NCI-H524 (cell line): ENCODE measurements at regions not wholly inside any gene's neighbourhood (a gene's known extent, or its start where the extent isn't known, plus 50 kb on each side); places are given as distances from the start of the nearest gene placed in this dataset.

Experiments used
- DNase-seq, 2 experiments: peaks; one replicate each; lab custom pipeline; 2025; lab: John Stamatoyannopoulos, UW

DNA sequence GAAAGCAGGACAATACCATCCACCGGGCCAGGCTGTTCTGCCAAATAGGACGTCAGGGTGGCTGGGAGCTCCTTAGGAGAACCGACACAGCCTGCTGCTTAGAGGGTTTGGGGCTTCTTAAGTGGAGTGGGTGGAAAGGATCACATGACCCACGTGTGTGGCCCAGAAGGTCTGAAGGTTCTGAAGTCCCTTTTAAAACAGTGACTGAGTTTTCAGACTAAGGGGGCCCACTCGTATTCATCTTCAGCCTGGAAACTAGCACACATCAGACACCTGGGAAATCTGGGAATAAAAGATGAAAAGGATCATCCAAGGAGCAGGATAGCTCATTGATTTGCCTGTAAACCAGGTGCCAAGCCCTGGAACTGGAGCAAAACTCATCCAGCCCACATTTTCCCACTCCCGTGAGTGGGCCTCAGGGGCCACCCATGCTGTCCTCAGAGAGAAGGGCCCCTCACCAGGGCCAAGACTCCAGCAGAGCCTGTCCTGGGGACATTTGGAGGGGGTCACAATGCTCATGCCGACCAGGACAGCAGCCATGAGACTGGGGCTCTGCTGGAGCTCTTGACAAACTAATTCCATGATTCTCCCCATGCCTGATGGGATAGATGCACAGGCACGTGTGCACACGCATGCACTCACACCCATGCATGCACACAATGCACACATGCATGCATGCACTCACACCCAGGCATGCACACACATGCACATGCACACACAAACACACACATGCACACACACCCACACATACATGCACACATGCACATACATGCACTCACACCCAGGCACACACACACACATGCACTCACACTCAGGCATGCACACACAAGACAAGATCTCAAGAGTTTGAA lies 168.8 kb upstream of the PPP2R2D start:
- no peak for DNase-seq

GRCh38 chr10:131732631-131733127 lies 168.1 kb upstream of the PPP2R2D start:
- DNase-seq, result no peak

- no peak for DNase-seq
Measured at GRCh38 chr10:131733596-131733995, 167.2 kb upstream of the PPP2R2D start.

DNA sequence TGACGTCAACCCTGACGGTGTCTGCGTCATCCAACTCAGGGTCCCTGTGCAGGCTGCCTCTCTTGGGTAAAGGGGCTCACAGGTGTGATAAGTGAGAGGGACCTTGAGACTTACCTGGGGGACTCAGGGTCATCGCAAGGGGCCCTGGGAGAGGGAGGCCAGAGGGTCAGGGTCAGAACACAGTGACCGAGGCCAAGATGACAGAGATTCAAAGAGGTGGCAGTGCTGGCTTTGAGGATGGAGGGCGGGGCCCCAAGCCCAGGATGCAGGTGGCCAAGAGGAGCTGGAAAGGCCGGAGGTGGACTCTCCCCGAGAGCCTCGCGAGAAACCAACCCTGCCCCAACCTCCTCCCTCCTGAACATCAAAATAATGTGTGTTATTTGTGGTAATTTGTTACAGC lies 165.2 kb upstream of the PPP2R2D start:
- no peak for DNase-seq

GRCh38 chr10:131736321-131736980 lies 164.4 kb upstream of the PPP2R2D start:
- no peak for DNase-seq

DNA sequence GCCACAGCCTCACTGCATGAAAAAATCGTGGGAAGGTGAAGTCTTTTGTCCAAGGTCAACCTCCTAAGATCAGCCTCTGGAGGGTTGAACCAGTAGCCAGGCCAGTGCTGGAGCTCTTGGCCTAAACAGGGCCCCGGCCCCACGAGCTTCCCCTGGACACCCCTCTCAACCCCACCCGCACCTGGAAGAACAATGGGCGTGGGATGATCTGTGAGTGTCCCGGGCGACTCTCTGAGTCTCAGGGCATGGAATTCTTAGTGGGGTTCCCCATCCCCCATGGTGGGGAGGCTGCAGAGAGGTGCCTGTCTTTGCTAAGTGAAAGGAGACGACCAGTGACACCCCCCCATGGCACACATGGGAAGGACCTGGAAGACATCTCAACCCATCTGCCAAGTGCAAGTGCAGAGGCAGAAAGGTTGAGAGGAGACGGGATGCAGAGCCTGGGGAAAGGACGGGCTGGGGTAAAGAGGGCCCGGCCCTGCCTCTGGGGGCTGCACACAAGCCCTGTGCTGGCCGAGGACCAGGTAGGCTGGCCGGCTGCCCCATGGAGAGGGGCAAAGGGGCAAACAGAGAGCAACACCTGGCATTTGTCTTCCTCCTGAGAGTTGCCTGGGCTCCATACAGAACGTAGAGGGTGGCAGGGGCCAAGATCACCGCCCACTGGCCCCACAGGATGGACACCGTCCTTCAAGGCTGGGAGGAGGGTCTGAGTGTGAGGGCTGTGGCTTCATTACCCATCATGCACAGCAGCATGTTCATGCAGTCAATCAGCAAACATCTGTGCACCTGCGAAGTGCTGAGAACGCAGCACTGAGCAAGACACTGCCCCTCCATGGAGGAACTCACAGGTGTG lies 163.0 kb upstream of the PPP2R2D start:
- DNase-seq, result no peak

GRCh38 chr10:131738396-131738735 lies 162.4 kb upstream of the PPP2R2D start:
- no peak for DNase-seq

DNA sequence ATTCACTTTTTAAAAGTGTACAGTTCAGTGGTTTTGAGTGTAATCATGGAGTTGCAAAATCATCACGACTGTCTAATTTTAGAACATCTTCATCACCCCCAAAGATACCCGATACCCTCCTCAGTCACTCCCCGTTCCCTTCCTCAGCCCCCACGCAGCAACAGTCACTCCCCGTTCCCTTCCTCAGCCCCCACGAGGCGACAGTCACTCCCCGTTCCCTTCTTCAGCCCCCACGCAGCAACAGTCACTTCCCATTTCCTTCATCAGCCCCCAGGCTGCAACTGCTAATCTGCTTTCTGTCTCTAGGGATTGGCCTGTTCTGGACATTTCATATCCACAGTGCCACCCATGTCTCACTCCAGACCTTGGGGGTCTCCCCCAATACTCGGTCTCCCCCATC lies 161.6 kb upstream of the PPP2R2D start:
- DNase-seq, result no peak

DNA sequence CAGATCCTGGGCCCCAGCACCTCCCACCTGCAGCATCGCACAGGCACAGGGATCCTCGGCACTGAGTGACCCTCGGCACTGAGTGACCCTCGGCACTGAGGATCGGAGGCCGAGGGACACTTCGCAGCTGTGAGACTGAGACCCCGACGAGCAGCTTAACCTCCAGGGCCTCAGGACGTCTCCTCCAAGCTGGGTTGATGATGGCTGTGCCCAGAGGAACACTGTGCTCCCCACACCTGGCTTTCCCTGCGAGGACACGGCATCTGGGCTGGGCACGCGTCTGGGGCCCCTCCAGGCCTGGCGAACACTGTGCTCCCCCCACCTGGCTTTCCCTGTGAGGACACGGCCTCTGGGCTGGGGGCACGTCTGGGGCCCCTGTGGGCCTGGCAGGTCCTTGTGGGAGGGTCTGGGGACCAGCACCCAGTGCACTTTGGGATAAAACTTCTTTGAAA lies 158.3 kb upstream of the PPP2R2D start:
- no peak for DNase-seq

- DNase-seq, result no peak
Measured at GRCh38 chr10:131743190-131744151, 157.3 kb upstream of the PPP2R2D start.

DNA sequence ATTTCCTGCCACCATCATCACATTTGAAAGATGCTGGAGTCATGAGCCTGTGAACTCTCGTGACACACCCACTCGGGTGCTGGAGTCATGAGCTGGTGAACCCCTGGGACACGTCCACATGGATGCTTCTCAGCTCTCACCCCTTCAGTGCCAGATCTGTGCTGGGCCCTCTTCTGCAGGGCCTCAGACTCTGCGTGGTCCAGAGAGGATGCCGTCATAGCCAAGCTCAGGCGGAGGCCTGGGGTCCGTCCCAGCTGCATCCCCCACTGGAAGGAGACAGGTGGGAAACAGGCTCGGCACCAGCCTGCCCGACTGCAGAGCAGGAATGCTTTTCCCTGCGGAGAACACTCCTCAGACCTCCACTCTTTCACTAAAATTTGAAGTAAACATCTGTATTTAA lies 156.5 kb upstream of the PPP2R2D start:
- no peak for DNase-seq

DNA sequence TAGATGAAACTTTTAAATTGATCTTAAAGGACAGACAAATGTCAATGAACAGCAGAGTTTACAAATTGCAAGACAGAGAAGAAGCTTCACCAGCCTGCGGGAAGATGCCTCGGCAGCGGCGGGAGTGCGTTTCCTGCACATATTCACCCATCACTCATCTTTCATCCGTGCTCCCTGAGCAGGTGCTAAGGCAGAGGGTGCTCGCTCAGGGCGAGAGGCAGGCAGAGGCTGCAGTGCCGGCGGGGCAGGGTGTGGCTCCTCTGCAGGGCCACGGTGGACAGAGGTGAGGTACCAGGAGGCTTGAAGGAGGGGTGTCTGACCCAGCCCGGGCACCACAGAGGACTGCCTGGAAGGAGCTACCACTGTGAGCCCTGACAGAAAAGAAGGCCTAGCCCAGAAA lies 155.2 kb upstream of the PPP2R2D start:
- DNase-seq, result no peak

DNA sequence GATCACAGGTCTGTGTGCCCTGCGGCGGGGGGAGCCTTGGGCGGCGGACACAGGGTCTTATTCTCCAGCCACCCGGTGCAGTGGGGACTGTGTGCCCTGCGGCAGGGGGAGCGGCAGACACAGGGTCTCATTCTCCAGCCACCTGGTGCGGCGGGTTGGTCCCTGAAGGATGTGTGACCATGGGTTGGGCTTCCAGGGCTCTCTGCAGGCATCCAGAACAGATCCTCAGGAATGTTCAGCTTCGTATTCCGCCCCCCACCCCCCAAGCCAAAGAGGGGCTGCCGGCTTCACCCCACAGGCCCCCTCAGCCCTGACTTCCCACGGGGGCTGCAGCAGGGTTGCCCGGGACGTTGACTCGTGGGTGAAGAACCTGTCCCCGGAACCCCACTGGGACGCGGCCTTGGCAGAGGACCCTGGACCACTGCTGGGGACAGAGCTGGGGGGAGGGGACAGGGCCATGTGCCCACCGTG lies 154.5 kb upstream of the PPP2R2D start:
- no peak for DNase-seq

DNA sequence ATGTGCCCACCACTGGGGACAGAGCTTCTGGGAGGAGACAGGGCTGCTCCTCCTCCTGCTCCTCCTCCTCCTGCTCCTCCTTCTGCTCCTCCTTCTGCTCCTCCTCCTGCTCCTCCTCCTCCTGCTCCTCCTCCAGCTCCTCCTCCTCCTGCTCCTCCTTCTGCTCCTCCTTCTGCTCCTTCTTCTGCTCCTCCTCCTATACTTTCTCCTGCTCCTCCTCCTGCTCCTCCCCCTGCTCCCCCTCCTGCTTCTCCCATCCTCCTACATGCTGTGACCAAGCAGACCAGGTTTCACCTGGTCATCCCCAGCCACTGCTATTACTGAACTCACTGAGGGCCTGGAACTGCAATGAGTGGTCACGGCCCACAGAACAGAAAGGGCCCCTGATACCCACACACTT lies 154.0 kb upstream of the PPP2R2D start:
- no peak for DNase-seq

DNA sequence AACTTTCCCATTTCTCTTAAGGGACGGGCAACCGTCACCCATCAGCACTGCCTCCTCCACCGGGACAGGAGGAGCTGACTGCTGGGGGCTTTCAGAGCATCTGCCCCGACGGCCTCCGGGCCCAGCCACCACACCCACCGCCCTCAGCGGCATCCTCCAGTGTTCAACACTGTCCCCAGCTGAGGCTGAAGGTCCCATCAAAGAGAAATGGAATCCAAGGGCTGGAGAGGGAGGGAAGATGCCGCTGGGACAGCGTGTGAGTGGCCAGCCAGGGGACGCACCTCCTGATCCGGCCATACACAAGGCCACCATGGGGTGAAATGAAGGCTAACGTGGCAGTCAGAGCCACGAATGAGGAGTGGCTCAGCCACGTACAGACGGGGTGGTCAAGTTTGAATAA lies 153.6 kb upstream of the PPP2R2D start:
- no peak for DNase-seq

GRCh38 chr10:131747791-131748190 lies 153.0 kb upstream of the PPP2R2D start:
- no peak for DNase-seq

- DNase-seq, result no peak
Measured at GRCh38 chr10:131748191-131748590, 152.6 kb upstream of the PPP2R2D start.

- peak in 1 of 2 experiments; percentile 5 for DNase-seq
Measured at GRCh38 chr10:131748831-131749766, 151.7 kb upstream of the PPP2R2D start.

- peak in 1 of 2 experiments; percentile 53 for DNase-seq
Measured at GRCh38 chr10:131749767-131750142, 151.1 kb upstream of the PPP2R2D start.
